HL-60 (cell line): ENCODE measurements at regions not wholly inside any gene's neighbourhood (a gene's known extent, or its start where the extent isn't known, plus 50 kb on each side); places are given as distances from the start of the nearest gene placed in this dataset.

ENCODE experiments used
- CTCF ChIP-seq: IDR thresholded peaks from one replicate; pipeline ENCODE4 v1.5.1; 2011; ENCODE audit warnings: low read length, control low read depth, inconsistent platforms; ENCODE audit not compliant: insufficient read depth
- POLR2AphosphoS5 ChIP-seq: IDR thresholded peaks from 2 replicates; pipeline ENCODE4 v1.6.1; 2012; ENCODE audit warnings: low read depth

- TF ChIP-seq POLR2AphosphoS5, result no peak
- no peak for TF ChIP-seq CTCF
These were observed 60.5 kb upstream of the ULK4 start for GRCh38 chr3:42022355-42022754.
